A673 (cell line): ENCODE measurements at regions not wholly inside any gene's neighbourhood (a gene's known extent, or its start where the extent isn't known, plus 50 kb on each side); places are given as distances from the start of the nearest gene placed in this dataset.

Source experiments
- EZH2 ChIP-seq: fragments of 200-600 bp; sonication (generic); IDR thresholded peaks from 2 replicates; pipeline ENCODE4 v1.6.1; 2017; ENCODE audit warnings: borderline replicate concordance, low read depth, mild to moderate bottlenecking, mixed read lengths, antibody characterized with exemption, low read length; ENCODE audit not compliant: poor library complexity, severe bottlenecking
- TF ChIP-seq, protein P1 (sequence below): fragments of 300-800, 200-600 bp; sonication (generic); conservative IDR thresholded peaks from 2 replicates; pipeline ENCODE4 v1.5.1; 2017; ENCODE audit warnings: low read depth, mild to moderate bottlenecking, antibody characterized with exemption, low read length, moderate library complexity, mixed read lengths

- TF ChIP-seq, protein P1, sequence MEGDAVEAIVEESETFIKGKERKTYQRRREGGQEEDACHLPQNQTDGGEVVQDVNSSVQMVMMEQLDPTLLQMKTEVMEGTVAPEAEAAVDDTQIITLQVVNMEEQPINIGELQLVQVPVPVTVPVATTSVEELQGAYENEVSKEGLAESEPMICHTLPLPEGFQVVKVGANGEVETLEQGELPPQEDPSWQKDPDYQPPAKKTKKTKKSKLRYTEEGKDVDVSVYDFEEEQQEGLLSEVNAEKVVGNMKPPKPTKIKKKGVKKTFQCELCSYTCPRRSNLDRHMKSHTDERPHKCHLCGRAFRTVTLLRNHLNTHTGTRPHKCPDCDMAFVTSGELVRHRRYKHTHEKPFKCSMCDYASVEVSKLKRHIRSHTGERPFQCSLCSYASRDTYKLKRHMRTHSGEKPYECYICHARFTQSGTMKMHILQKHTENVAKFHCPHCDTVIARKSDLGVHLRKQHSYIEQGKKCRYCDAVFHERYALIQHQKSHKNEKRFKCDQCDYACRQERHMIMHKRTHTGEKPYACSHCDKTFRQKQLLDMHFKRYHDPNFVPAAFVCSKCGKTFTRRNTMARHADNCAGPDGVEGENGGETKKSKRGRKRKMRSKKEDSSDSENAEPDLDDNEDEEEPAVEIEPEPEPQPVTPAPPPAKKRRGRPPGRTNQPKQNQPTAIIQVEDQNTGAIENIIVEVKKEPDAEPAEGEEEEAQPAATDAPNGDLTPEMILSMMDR = peak; percentile 44
- no peak for TF ChIP-seq EZH2
These were observed 52.3 kb upstream of the BNIP2 start for GRCh38 chr15:59741274-59741906.
